Testis (tissue), 2 donors: ENCODE measurements at regions not wholly inside any gene's neighbourhood (a gene's known extent, or its start where the extent isn't known, plus 50 kb on each side); places are given as distances from the start of the nearest gene placed in this dataset.

ENCODE experiments used
- CTCF ChIP-seq, 3 experiments: fragments of 450-650 bp in 2 of 3; fragments of 200-600 bp in 1 of 3; sonication (generic) in 1 of 3; IDR thresholded peaks; one replicate each; pipeline ENCODE4 v1.5.1; 2016 to 2019; ENCODE audit warnings: antibody characterized with exemption in 3 of 3, mild to moderate bottlenecking in 2 of 3, moderate library complexity in 1 of 3
- POLR2A ChIP-seq: fragments of 450-650 bp; IDR thresholded peaks from one replicate; pipeline ENCODE4 v1.6.1; 2017; ENCODE audit warnings: antibody characterized with exemption, mild to moderate bottlenecking, moderate library complexity

- no peak for TF ChIP-seq CTCF (IDR thresholded peaks at IDR 0.05)
- no peak for TF ChIP-seq POLR2A
Observed at GRCh38 chr5:104845541-104845940, 1283.0 kb upstream of the NUDT12 start.
